MM.1S (cell line): ENCODE measurements at regions not wholly inside any gene's neighbourhood (a gene's known extent, or its start where the extent isn't known, plus 50 kb on each side); places are given as distances from the start of the nearest gene placed in this dataset.
"Not testable (repeated sequence)": the region's sequence is repeated elsewhere in the genome, so short reads cannot be mapped to it uniquely, and the experiment has no call there.

Experiments
- DNase-seq: peaks from one replicate; pipeline ENCODE4 v3.0.0-alpha.2; 2015
- H2AFZ ChIP-seq: fragments of 300-600 bp; sonication (generic); 2 replicates; pipeline ENCODE4 v1.6.0; 2016; ENCODE audit warnings: antibody characterized with exemption, low read length
- H3F3A ChIP-seq: fragments of 300-600 bp; sonication (generic); 2 replicates; pipeline ENCODE4 v1.6.1; 2016; ENCODE audit warnings: mild to moderate bottlenecking, antibody characterized with exemption, low read length, moderate library complexity, mixed read lengths; ENCODE audit not compliant: insufficient read depth
- H3K27ac ChIP-seq: fragments of 300-600 bp; sonication (generic); 2 replicates; pipeline ENCODE4 v1.5.1; 2016; ENCODE audit warnings: mild to moderate bottlenecking, low read length
- H3K27me3 ChIP-seq: fragments of 300-600 bp; sonication (generic); replicated peaks from 2 replicates; pipeline ENCODE4 v1.6.0; 2016; ENCODE audit warnings: low read length; ENCODE audit not compliant: insufficient read depth
- H3K36me3 ChIP-seq: fragments of 300-600 bp; sonication (generic); replicated peaks from 2 replicates; pipeline ENCODE4 v1.6.1; 2016; ENCODE audit warnings: mild to moderate bottlenecking, low read length, mixed read lengths; ENCODE audit not compliant: insufficient read depth
- H3K4me1 ChIP-seq: fragments of 300-600 bp; sonication (generic); 2 replicates; pipeline ENCODE4 v1.6.1; 2016; ENCODE audit warnings: low read length, mixed read lengths
- H3K4me2 ChIP-seq: fragments of 300-600 bp; sonication (generic); 2 replicates; pipeline ENCODE4 v1.6.0; 2016; ENCODE audit warnings: low read depth, low read length
- H3K4me3 ChIP-seq: fragments of 300-600 bp; sonication (generic); 2 replicates; pipeline ENCODE4 v1.5.1; 2016; ENCODE audit warnings: low read length, mixed read lengths
- H3K79me2 ChIP-seq: fragments of 300-600 bp; sonication (generic); 2 replicates; pipeline ENCODE4 v1.6.1; 2016; ENCODE audit warnings: mixed run types, low read length, mixed read lengths
- H3K9ac ChIP-seq: fragments of 300-600 bp; sonication (generic); 2 replicates; pipeline ENCODE4 v1.6.1; 2016; ENCODE audit warnings: low read length, mixed read lengths
- H3K9me2 ChIP-seq: fragments of 300-600 bp; sonication (generic); replicated peaks from 2 replicates; pipeline ENCODE4 v1.6.1; 2016; ENCODE audit warnings: mild to moderate bottlenecking, low read length, mixed read lengths; ENCODE audit not compliant: insufficient read depth
- H3K9me3 ChIP-seq: fragments of 300-600 bp; sonication (generic); replicated peaks from 2 replicates; pipeline ENCODE4 v1.6.1; 2016; ENCODE audit warnings: mild to moderate bottlenecking, low read length, mixed read lengths; ENCODE audit not compliant: insufficient read depth
- H4K20me1 ChIP-seq: fragments of 300-600 bp; sonication (generic); 2 replicates; pipeline ENCODE4 v1.6.1; 2016; ENCODE audit warnings: mild to moderate bottlenecking, low read length, moderate library complexity, mixed read lengths; ENCODE audit not compliant: insufficient read depth
- CTCF ChIP-seq: fragments of 300-600 bp; sonication (generic); IDR thresholded peaks from 2 replicates; pipeline ENCODE4 v1.5.1; 2016; ENCODE audit warnings: antibody characterized with exemption, low read length, mixed read lengths
- EZH2 ChIP-seq: fragments of 300-600 bp; sonication (generic); optimal IDR thresholded peaks from 2 replicates; pipeline ENCODE3; 2017; ENCODE audit warnings: low read depth, mild to moderate bottlenecking, antibody characterized with exemption, low read length, mixed read lengths
- EZH2phosphoT487 ChIP-seq: fragments of 300-600 bp; sonication (generic); IDR thresholded peaks from 2 replicates; pipeline ENCODE4 v1.6.1; 2018; ENCODE audit warnings: antibody characterized with exemption, low read length

- Histone ChIP-seq H2AFZ (no peak overlapping the region), H3K79me2 (no peaks in the 10 kb centered on the region), H3K4me1 (no peaks in the 10 kb centered on the region), H4K20me1 (no peaks in the 10 kb centered on the region), H3K27ac (no peak overlapping the region), H3F3A (no peaks in the 10 kb centered on the region), H3K4me3 (no peak overlapping the region), H3K9me3 (no peaks in the 10 kb centered on the region), H3K9me2 (no peaks in the 10 kb centered on the region), H3K36me3 (no peaks in the 10 kb centered on the region), H3K27me3 (no peaks in the 10 kb centered on the region), H3K4me2 (no peak overlapping the region), H3K9ac (no peak overlapping the region)
- no peak for DNase-seq
- TF ChIP-seq EZH2, result no peak
- no peak for TF ChIP-seq CTCF
- no peak for TF ChIP-seq EZH2phosphoT487
Observed at GRCh38 chr4:147223576-147223975, 257.3 kb upstream of the EDNRA start.

GRCh38 chr4:147236806-147237205 is 244.1 kb upstream of the EDNRA start:
- no peaks in the 10 kb centered on the region for H3K27me3 ChIP-seq
- no peaks in the 10 kb centered on the region for H3K36me3 ChIP-seq
- H3K27ac ChIP-seq, result no peak overlapping the region
- no peaks in the 10 kb centered on the region for H3K79me2 ChIP-seq
- no peak overlapping the region for H3K4me2 ChIP-seq
- H2AFZ ChIP-seq, result no peak overlapping the region
- no peaks in the 10 kb centered on the region for H4K20me1 ChIP-seq
- no peaks in the 10 kb centered on the region for H3F3A ChIP-seq
- H3K4me1 ChIP-seq, result no peaks in the 10 kb centered on the region
- TF ChIP-seq EZH2, result no peak
- no peak for TF ChIP-seq CTCF
- no peak for TF ChIP-seq EZH2phosphoT487
- no peaks in the 10 kb centered on the region for H3K9me2 ChIP-seq
- no peak for DNase-seq
- H3K9me3 ChIP-seq, result no peaks in the 10 kb centered on the region
- no peak overlapping the region for H3K9ac ChIP-seq
- H3K4me3 ChIP-seq, result no peak overlapping the region

GRCh38 chr4:147244786-147245185 is 236.1 kb upstream of the EDNRA start:
- H3K9me3 ChIP-seq, result no peaks in the 10 kb centered on the region
- no peak for DNase-seq
- no peak overlapping the region for H3K4me2 ChIP-seq
- H3K79me2 ChIP-seq, result no peaks in the 10 kb centered on the region
- H4K20me1 ChIP-seq, result no peaks in the 10 kb centered on the region
- H3K27ac ChIP-seq, result no peak overlapping the region
- H3K9me2 ChIP-seq, result no peaks in the 10 kb centered on the region
- no peak overlapping the region for H2AFZ ChIP-seq
- no peak overlapping the region for H3K9ac ChIP-seq
- no peaks in the 10 kb centered on the region for H3F3A ChIP-seq
- H3K27me3 ChIP-seq, result no peaks in the 10 kb centered on the region
- H3K4me1 ChIP-seq, result no peaks in the 10 kb centered on the region
- H3K4me3 ChIP-seq, result no peak overlapping the region
- no peaks in the 10 kb centered on the region for H3K36me3 ChIP-seq
- TF ChIP-seq CTCF (no peak), EZH2phosphoT487 (no peak), EZH2 (no peak)

GRCh38 chr4:147246096-147246495 is 234.8 kb upstream of the EDNRA start:
- H3K36me3 ChIP-seq, result no peaks in the 10 kb centered on the region
- H2AFZ ChIP-seq, result no peak overlapping the region
- H3K27me3 ChIP-seq, result no peaks in the 10 kb centered on the region
- TF ChIP-seq EZH2, result no peak
- no peak for TF ChIP-seq CTCF
- H3K9me3 ChIP-seq, result no peaks in the 10 kb centered on the region
- no peaks in the 10 kb centered on the region for H3K9me2 ChIP-seq
- H4K20me1 ChIP-seq, result no peaks in the 10 kb centered on the region
- no peaks in the 10 kb centered on the region for H3K79me2 ChIP-seq
- no peak overlapping the region for H3K4me2 ChIP-seq
- H3K27ac ChIP-seq, result no peak overlapping the region
- H3F3A ChIP-seq, result no peaks in the 10 kb centered on the region
- no peak for DNase-seq
- no peak overlapping the region for H3K4me3 ChIP-seq
- H3K9ac ChIP-seq, result no peak overlapping the region
- no peaks in the 10 kb centered on the region for H3K4me1 ChIP-seq

- not testable (repeated sequence) for H3K4me3 ChIP-seq, H3K27ac ChIP-seq, H3K4me1 ChIP-seq, H3K4me2 ChIP-seq, H3K27me3 ChIP-seq, H3K36me3 ChIP-seq, H2AFZ ChIP-seq, H3K9me2 ChIP-seq, H3K9ac ChIP-seq, H3K9me3 ChIP-seq, H3F3A ChIP-seq, DNase-seq, H3K79me2 ChIP-seq, H4K20me1 ChIP-seq
Observed at GRCh38 chr4:147246528-147246927, 234.4 kb upstream of the EDNRA start.
